GM12878 (cell line): ENCODE measurements at regions not wholly inside any gene's neighbourhood (a gene's known extent, or its start where the extent isn't known, plus 50 kb on each side); places are given as distances from the start of the nearest gene placed in this dataset.

Source experiments
- ATAC-seq: fragments of 200-7000 bp; cut with Tn5 transposase; 3 replicates; pipeline ENCODE4 v1.9.1; 2020; ENCODE audit warnings: mild to moderate bottlenecking, moderate library complexity
- BruUV-seq: library from RNA; stranded (reverse); fragments of 400-500 nt; replicated peaks from 2 replicates; lab custom pipeline; 2021; lab: Mats Ljungman, UMichigan
- CTCF ChIA-PET: fragments of 300-600 bp; sonication (Branson Sonifier 250); formaldehyde crosslinking; extraction: SDS; loops from one replicate; lab custom pipeline; 2021; ENCODE audit warnings: inconsistent platforms; lab: Yijun Ruan, JAX
- POLR2A ChIA-PET: fragments of 350-600 bp; formaldehyde crosslinking; extraction: SDS; loops from one replicate; lab custom pipeline; 2021; ENCODE audit warnings: inconsistent platforms; lab: Charles Lee
- RAD21 ChIA-PET: fragments of 300-600 bp; sonication (Branson Sonifier 250); formaldehyde crosslinking; loops from one replicate; lab custom pipeline; 2023; ENCODE audit warnings: antibody characterized with exemption; ENCODE audit not compliant: unreplicated experiment; lab: Charles Lee
- SMC1A ChIA-PET: fragments of 300-600 bp; sonication (Branson Sonifier 250); formaldehyde crosslinking; loops from one replicate; lab custom pipeline; 2023; ENCODE audit not compliant: unreplicated experiment, uncharacterized antibody; lab: Charles Lee
- DNase-seq: peaks from one replicate; pipeline ENCODE4 v3.0.0-alpha.2; 2011; ENCODE audit warnings: low read depth, low spot score
- FAIRE-seq: peaks from 3 replicates; lab custom pipeline; 2011; peaks lifted over from hg19 to GRCh38; lab: Jason Lieb, UNC
- H2AFZ ChIP-seq: 2 replicates; pipeline ENCODE4 v1.6.0; 2011; ENCODE audit warnings: low read depth, low read length, control low read depth; ENCODE audit not compliant: control insufficient read depth
- H3K27ac ChIP-seq: 2 replicates; pipeline ENCODE4 v1.5.1; 2011; ENCODE audit warnings: control low read depth; ENCODE audit not compliant: control insufficient read depth, insufficient read depth
- H3K27me3 ChIP-seq, 2 experiments: replicated peaks in 1 of 2; 2 replicates each; pipeline versions ENCODE4 v1.6.0 to v1.6.1; 2011; ENCODE audit warnings: low read length in 1 of 2; ENCODE audit not compliant: control insufficient read depth in 2 of 2, insufficient read depth in 2 of 2
- H3K36me3 ChIP-seq, 2 experiments: 2 replicates each; pipeline ENCODE4 v1.5.1; 2011; ENCODE audit warnings: low read length in 1 of 2; ENCODE audit not compliant: control insufficient read depth in 2 of 2, insufficient read depth in 2 of 2
- H3K4me1 ChIP-seq: 2 replicates; pipeline ENCODE4 v1.6.1; 2011; ENCODE audit warnings: mild to moderate bottlenecking, low read length, moderate library complexity, mixed read lengths; ENCODE audit not compliant: control insufficient read depth, insufficient read depth
- H3K4me2 ChIP-seq: 2 replicates; pipeline ENCODE4 v1.6.0; 2011; ENCODE audit warnings: control low read depth; ENCODE audit not compliant: control insufficient read depth, insufficient read depth
- H3K4me3 ChIP-seq: fragments of 200-600 bp; sonication (generic); 2 replicates; pipeline ENCODE4 v1.5.1; 2016
- H3K79me2 ChIP-seq: 2 replicates; pipeline ENCODE4 v1.6.0; 2011; ENCODE audit warnings: low read length; ENCODE audit not compliant: control insufficient read depth, insufficient read depth
- H3K9ac ChIP-seq: 2 replicates; pipeline ENCODE4 v1.8.0; 2011; ENCODE audit warnings: low read length, control low read depth, mixed read lengths; ENCODE audit not compliant: control insufficient read depth, insufficient read depth
- H3K9me3 ChIP-seq: replicated peaks from 3 replicates; pipeline ENCODE4 v1.5.1; 2011; ENCODE audit warnings: mild to moderate bottlenecking, low read length; ENCODE audit not compliant: control insufficient read depth, insufficient read depth
- H4K20me1 ChIP-seq: 2 replicates; pipeline ENCODE4 v1.6.0; 2011; ENCODE audit not compliant: control insufficient read depth, insufficient read depth
- BHLHE40 ChIP-seq, 2 experiments: fragments of 450-650 bp in 1 of 2; IDR thresholded peaks; 2 replicates each; pipeline ENCODE4 v1.6.1; 2011 to 2017; ENCODE audit warnings: low read depth in 2 of 2, borderline replicate concordance in 1 of 2, improper control_type of control experiment in 1 of 2, low read length in 1 of 2, mild to moderate bottlenecking in 1 of 2
- CREB1 ChIP-seq: IDR thresholded peaks from 2 replicates; pipeline ENCODE4 v1.6.1; 2012; ENCODE audit warnings: low read depth, mild to moderate bottlenecking, inconsistent platforms
- NR2C1 ChIP-seq: fragments of 450-650 bp; IDR thresholded peaks from 2 replicates; pipeline ENCODE4 v1.6.1; 2017; ENCODE audit warnings: antibody characterized with exemption, mild to moderate bottlenecking, moderate library complexity
- NR2F1 ChIP-seq: fragments of 450-650 bp; conservative IDR thresholded peaks from 2 replicates; pipeline ENCODE4 v1.6.1; 2017; ENCODE audit warnings: mild to moderate bottlenecking
- ZBED1 ChIP-seq: IDR thresholded peaks from 2 replicates; pipeline ENCODE4 v1.6.1; 2016; ENCODE audit warnings: borderline replicate concordance
- WGBS: methylation state at CpG from one replicate; pipeline ENCODE4 v1.1.6; 2016; ENCODE audit warnings: low lambda C conversion rate; ENCODE audit not compliant: insufficient replicate concordance, insufficient coverage; ENCODE audit errors: missing lambda C conversion rate; 5-methylcytosine and 5-hydroxymethylcytosine counted together
- in situ Hi-C: fragments of 300-500 bp; cut with MboI; formaldehyde crosslinking; loops from 9 replicates; pipeline ENCODE4 v1.14.3; 2018; ENCODE audit warnings: mixed read lengths
- intact Hi-C: fragments of 100-400 bp; cut with micrococcal nuclease; formaldehyde crosslinking; loops from one replicate; pipeline ENCODE4 v1.14.2; 2022; ENCODE audit not compliant: unreplicated experiment
- TF ChIP-seq, protein P1 (sequence below): fragments of 450-650 bp; IDR thresholded peaks from 2 replicates; pipeline ENCODE4 v1.6.1; 2017; ENCODE audit warnings: mild to moderate bottlenecking, moderate library complexity

DNA sequence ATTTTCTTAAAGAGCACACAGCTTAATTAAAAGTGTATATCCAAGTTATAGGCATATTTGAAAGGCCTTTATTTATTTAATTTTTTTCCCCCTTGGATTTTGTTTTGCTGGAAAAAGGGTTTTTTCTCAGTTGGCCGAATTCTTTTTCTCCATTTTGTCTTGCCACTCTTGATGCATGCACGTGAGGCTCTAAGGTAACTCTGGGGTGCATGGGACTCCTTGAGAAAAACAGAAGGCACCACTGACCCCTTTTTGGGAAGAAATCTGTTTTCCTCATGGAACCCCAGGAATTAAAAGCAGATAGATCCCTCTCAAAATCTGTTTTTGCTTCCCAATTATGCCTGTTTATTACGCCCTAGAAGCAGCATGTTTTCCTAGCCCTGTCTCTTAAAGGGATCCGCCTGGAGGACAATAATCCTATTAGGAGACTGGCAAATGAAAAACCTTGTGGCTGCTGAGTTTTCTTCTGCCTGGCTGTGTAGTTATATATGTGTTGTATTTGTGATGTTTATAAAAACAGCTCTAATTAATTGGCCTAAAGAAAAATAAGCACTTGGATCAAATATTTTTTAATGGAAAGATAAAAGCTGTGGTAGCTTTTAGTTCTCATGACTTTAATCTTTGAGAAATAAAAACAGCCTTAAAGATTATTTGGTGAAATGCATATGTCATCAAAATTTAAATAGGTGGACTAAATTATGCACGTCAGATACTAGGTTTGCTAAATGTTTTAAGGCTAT, 435.1 kb upstream of the CDH9 start:
- H3K36me3 ChIP-seq = no peaks in the 10 kb centered on the region
- H3K79me2 ChIP-seq = peaks cover 17% of the 10 kb centered on the region
- ATAC-seq = peak; percentile 31
- H3K27ac ChIP-seq = peak overlapping the region; percentile 45
- RAD21 ChIA-PET = no interaction called here
- 7% methylated on average over 5 of the region's 5 CpGs for WGBS
- no peak for TF ChIP-seq ZBED1
- TF ChIP-seq BHLHE40 (IDR thresholded peaks at IDR 0.05; ENCODE audit: borderline replicate concordance in 1 of 2, low read depth in 2 of 2, low read length in 1 of 2) = peak; percentile 56 to 81; a peak in 3 of 4 replicates
- TF ChIP-seq CREB1 = no peak
- TF ChIP-seq, all 136 proteins: peak for 1
- DNase-seq (no peak), FAIRE-seq (no peak)
- in situ Hi-C loops = no loop called here
- Histone ChIP-seq H2AFZ (peak overlapping the region; percentile 33; the same call in 1 of the 2 replicates), H4K20me1 (no peaks in the 10 kb centered on the region), H3K4me1 (no peaks in the 10 kb centered on the region), H3K27me3 (no peaks in the 10 kb centered on the region), H3K9ac (peak overlapping the region; percentile 42; the same call in 1 of the 2 replicates), H3K4me3 (peak overlapping the region; percentile 55), H3K9me3 (peaks cover 7% of the 10 kb centered on the region), H3K4me2 (no peak overlapping the region; the same call in none of the 2 replicates)
- ChIA-PET CTCF (no interaction called here), SMC1A (interaction anchor here (1.2 to 1.4 kb wide), 2 partner anchors 11 to 32 kb away, joined by 4 to 5 read pairs; no protein-coding TSS in a partner anchor), POLR2A (interaction anchor here (1.6 kb wide), 1 partner anchor 11 kb away, joined by 6 read pairs; no protein-coding TSS in a partner anchor)
- no TSS peak for BruUV-seq
- intact Hi-C loops = no loop called here

DNA sequence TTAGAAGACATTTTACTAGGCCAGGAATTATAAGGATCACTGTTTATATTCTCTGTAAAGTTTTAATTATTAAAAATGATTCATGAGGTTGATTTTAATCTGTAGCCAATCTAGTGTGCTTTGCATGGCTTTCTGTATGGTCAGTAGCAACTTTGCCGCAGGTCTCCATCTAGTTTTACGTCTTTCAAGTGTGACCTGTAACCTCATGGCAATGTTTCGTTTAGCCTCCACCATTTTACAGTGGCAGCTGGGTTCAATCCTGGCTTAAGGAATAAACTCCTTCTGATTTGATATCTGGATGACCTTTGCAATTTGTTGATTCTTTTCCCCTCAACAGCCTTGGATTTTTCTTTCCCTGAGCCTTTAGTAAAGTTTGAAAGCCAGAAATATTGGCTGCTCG, 434.5 kb upstream of the CDH9 start:
- Histone ChIP-seq H3K9ac (peak overlapping the region; percentile 42), H3K27me3 (no peaks in the 10 kb centered on the region), H3K4me3 (peak overlapping the region; percentile 55), H3K4me2 (peak overlapping the region; percentile 33; the same call in 1 of the 2 replicates), H3K79me2 (peaks cover 17% of the 10 kb centered on the region), H3K36me3 (no peaks in the 10 kb centered on the region), H3K27ac (peak overlapping the region; percentile 45; the same call in 1 of the 2 replicates), H3K4me1 (no peaks in the 10 kb centered on the region), H2AFZ (peak overlapping the region; percentile 33), H3K9me3 (peaks cover 7% of the 10 kb centered on the region), H4K20me1 (no peaks in the 10 kb centered on the region)
- FAIRE-seq (no peak), ATAC-seq (peak; percentile 78), DNase-seq (no peak)
- TF ChIP-seq NR2F1 = peak; percentile 35; the same call in 1 of the 2 replicates
- TF ChIP-seq BHLHE40 (IDR thresholded peaks at IDR 0.05; ENCODE audit: borderline replicate concordance in 1 of 2, low read depth in 2 of 2, low read length in 1 of 2) = no peak
- TF ChIP-seq NR2C1 = peak; percentile 54; the same call in 1 of the 2 replicates
- TF ChIP-seq, protein P1, sequence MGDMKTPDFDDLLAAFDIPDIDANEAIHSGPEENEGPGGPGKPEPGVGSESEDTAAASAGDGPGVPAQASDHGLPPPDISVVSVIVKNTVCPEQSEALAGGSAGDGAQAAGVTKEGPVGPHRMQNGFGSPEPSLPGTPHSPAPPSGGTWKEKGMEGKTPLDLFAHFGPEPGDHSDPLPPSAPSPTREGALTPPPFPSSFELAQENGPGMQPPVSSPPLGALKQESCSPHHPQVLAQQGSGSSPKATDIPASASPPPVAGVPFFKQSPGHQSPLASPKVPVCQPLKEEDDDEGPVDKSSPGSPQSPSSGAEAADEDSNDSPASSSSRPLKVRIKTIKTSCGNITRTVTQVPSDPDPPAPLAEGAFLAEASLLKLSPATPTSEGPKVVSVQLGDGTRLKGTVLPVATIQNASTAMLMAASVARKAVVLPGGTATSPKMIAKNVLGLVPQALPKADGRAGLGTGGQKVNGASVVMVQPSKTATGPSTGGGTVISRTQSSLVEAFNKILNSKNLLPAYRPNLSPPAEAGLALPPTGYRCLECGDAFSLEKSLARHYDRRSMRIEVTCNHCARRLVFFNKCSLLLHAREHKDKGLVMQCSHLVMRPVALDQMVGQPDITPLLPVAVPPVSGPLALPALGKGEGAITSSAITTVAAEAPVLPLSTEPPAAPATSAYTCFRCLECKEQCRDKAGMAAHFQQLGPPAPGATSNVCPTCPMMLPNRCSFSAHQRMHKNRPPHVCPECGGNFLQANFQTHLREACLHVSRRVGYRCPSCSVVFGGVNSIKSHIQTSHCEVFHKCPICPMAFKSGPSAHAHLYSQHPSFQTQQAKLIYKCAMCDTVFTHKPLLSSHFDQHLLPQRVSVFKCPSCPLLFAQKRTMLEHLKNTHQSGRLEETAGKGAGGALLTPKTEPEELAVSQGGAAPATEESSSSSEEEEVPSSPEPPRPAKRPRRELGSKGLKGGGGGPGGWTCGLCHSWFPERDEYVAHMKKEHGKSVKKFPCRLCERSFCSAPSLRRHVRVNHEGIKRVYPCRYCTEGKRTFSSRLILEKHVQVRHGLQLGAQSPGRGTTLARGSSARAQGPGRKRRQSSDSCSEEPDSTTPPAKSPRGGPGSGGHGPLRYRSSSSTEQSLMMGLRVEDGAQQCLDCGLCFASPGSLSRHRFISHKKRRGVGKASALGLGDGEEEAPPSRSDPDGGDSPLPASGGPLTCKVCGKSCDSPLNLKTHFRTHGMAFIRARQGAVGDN = 0 out of 2 replicates have a peak, but pooled peaks have one; percentile 24
- in situ Hi-C loops (no loop called here), intact Hi-C loops (no loop called here)
- no TSS peak for BruUV-seq
- CTCF ChIA-PET = no interaction called here
- POLR2A ChIA-PET = interaction anchor here (1.6 kb wide), 1 partner anchor 10 kb away, joined by 6 read pairs; no protein-coding TSS in a partner anchor
- SMC1A ChIA-PET = interaction anchor here (1.4 kb wide), 1 partner anchor 12 kb away, joined by 5 read pairs; no protein-coding TSS in a partner anchor
- RAD21 ChIA-PET = no interaction called here
- 15% methylated on average over 4 of the region's 4 CpGs for WGBS
